NAMALWA (cell line): ENCODE measurements at regions not wholly inside any gene's neighbourhood (a gene's known extent, or its start where the extent isn't known, plus 50 kb on each side); places are given as distances from the start of the nearest gene placed in this dataset.
"Not testable (repeated sequence)": the region's sequence is repeated elsewhere in the genome, so short reads cannot be mapped to it uniquely, and the experiment has no call there.

Experiments
- DNase-seq: peaks from one replicate; pipeline ENCODE4 v3.0.0-alpha.2; 2015; ENCODE audit warnings: low spot score

- DNase-seq: not testable (repeated sequence)
Measured at GRCh38 chr20:5453316-5453715, 136.6 kb upstream of the PROKR2 start.

- not testable (repeated sequence) for DNase-seq
Measured at GRCh38 chr20:5452691-5453090, 135.9 kb upstream of the PROKR2 start.

- not testable (repeated sequence) for DNase-seq
Measured at GRCh38 chr20:5452286-5452685, 135.5 kb upstream of the PROKR2 start.

- no peak for DNase-seq
Measured at GRCh38 chr20:5451643-5452210, 135.0 kb upstream of the PROKR2 start.

- peak; percentile 63 for DNase-seq
Measured at GRCh38 chr20:5448449-5449118, 131.8 kb upstream of the PROKR2 start.

- DNase-seq: no peak
Measured at GRCh38 chr20:5447188-5447587, 130.4 kb upstream of the PROKR2 start.

GRCh38 chr20:5445611-5446010, 128.9 kb upstream of the PROKR2 start:
- DNase-seq: no peak

- no peak for DNase-seq
Measured at GRCh38 chr20:5442101-5442500, 125.3 kb upstream of the PROKR2 start.

- no peak for DNase-seq
Measured at GRCh38 chr20:5434116-5434515, 117.4 kb upstream of the PROKR2 start.

- DNase-seq: no peak
Measured at GRCh38 chr20:5433352-5433751, 116.6 kb upstream of the PROKR2 start.

GRCh38 chr20:5432030-5432429, 115.3 kb upstream of the PROKR2 start:
- no peak for DNase-seq

GRCh38 chr20:5430670-5431069, 113.9 kb upstream of the PROKR2 start:
- no peak for DNase-seq

GRCh38 chr20:5426026-5426425, 109.3 kb upstream of the PROKR2 start:
- no peak for DNase-seq

GRCh38 chr20:5416086-5416485, 99.3 kb upstream of the PROKR2 start:
- no peak for DNase-seq

- no peak for DNase-seq
Measured at GRCh38 chr20:5413394-5413793, 96.6 kb upstream of the PROKR2 start.

- no peak for DNase-seq
Measured at GRCh38 chr20:5410470-5410869, 93.7 kb upstream of the PROKR2 start.

- peak; percentile 63 for DNase-seq
Measured at GRCh38 chr20:5402903-5403531, 86.3 kb upstream of the PROKR2 start.

GRCh38 chr20:5401277-5401875, 84.6 kb upstream of the PROKR2 start:
- no peak for DNase-seq

GRCh38 chr20:5400164-5400762, 83.5 kb upstream of the PROKR2 start:
- peak; percentile 25 for DNase-seq

- no peak for DNase-seq
Measured at GRCh38 chr20:5397393-5397792, 80.6 kb upstream of the PROKR2 start.

- no peak for DNase-seq
Measured at GRCh38 chr20:5395932-5396727, 79.4 kb upstream of the PROKR2 start.
